Vagina (tissue), 2 donors: ENCODE measurements at regions not wholly inside any gene's neighbourhood (a gene's known extent, or its start where the extent isn't known, plus 50 kb on each side); places are given as distances from the start of the nearest gene placed in this dataset.

Experiments
- DNase-seq, 2 donors: peaks; one replicate each; pipeline ENCODE4 v3.0.0-alpha.2; 2017; ENCODE audit errors: extremely low spot score in 2 of 2
- H3K27ac ChIP-seq: fragments of 200-600 bp; sonication (generic); one replicate; pipeline ENCODE4 v1.5.1; 2019
- H3K27me3 ChIP-seq: fragments of 200-600 bp; sonication (generic); one replicate; pipeline ENCODE4 v1.5.1; 2019
- H3K36me3 ChIP-seq, 2 donors: fragments of 200-600 bp; sonication (generic); one replicate each; pipeline ENCODE4 v1.5.1; 2017 to 2019
- H3K4me1 ChIP-seq: fragments of 200-600 bp; sonication (generic); one replicate; pipeline ENCODE4 v1.5.1; 2019
- H3K4me3 ChIP-seq, 2 donors: fragments of 200-600 bp; sonication (generic); 1 replicate in 1 of 2; 2 replicates in 1 of 2; pipeline ENCODE4 v1.5.1; 2016 to 2019
- H3K9me3 ChIP-seq: fragments of 200-600 bp; sonication (generic); one replicate; pipeline ENCODE4 v1.5.1; 2019
- CTCF ChIP-seq, 3 experiments: fragments of 450-650 bp in 2 of 3; fragments of 200-600 bp in 1 of 3; sonication (generic) in 1 of 3; IDR thresholded peaks; one replicate each; pipeline ENCODE4 v1.5.1; 2017 to 2019; ENCODE audit warnings: antibody characterized with exemption in 3 of 3, mild to moderate bottlenecking in 2 of 3, moderate library complexity in 2 of 3
- POLR2A ChIP-seq, 2 donors: fragments of 450-650 bp; IDR thresholded peaks; one replicate each; pipeline ENCODE4 v1.6.1; 2017; ENCODE audit warnings: antibody characterized with exemption in 2 of 2, mild to moderate bottlenecking in 2 of 2, moderate library complexity in 2 of 2
- POLR2AphosphoS5 ChIP-seq, 2 donors: sonication (generic); formaldehyde crosslinking; IDR thresholded peaks; one replicate each; pipeline ENCODE4 v1.9.0; 2017; ENCODE audit warnings: antibody characterized with exemption in 2 of 2, mild to moderate bottlenecking in 2 of 2, low read depth in 1 of 2; ENCODE audit not compliant: insufficient read depth in 1 of 2
- intact Hi-C: fragments of 100-400 bp; cut with DNase I; formaldehyde crosslinking; loops from one replicate; pipeline ENCODE4 v1.15.1; 2023

- H3K27ac ChIP-seq: no peak overlapping the region
- TF ChIP-seq CTCF (IDR thresholded peaks at IDR 0.05) (peak in 1 of 3 experiments; percentile 24), POLR2AphosphoS5 (IDR thresholded peaks at IDR 0.05; ENCODE audit: insufficient read depth in 1 of 2, low read depth in 1 of 2) (no peak), POLR2A (IDR thresholded peaks at IDR 0.05) (no peak)
- no peaks in the 10 kb centered on the region for H3K4me1 ChIP-seq
- no peak overlapping the region for H3K4me3 ChIP-seq
- no peak for DNase-seq
- intact Hi-C loops: no loop called here
- H3K36me3 ChIP-seq: no peaks in the 10 kb centered on the region
- H3K27me3 ChIP-seq: no peaks in the 10 kb centered on the region
- H3K9me3 ChIP-seq: no peaks in the 10 kb centered on the region
Measured at GRCh38 chr7:96414931-96415292, 93.0 kb upstream of the SLC25A13 start.

GRCh38 chr7:96410126-96410839 lies 88.4 kb upstream of the SLC25A13 start:
- intact Hi-C loops: no loop called here
- Histone ChIP-seq H3K36me3 (no peaks in the 10 kb centered on the region), H3K9me3 (no peaks in the 10 kb centered on the region), H3K27me3 (no peaks in the 10 kb centered on the region), H3K4me1 (no peaks in the 10 kb centered on the region), H3K27ac (no peak overlapping the region), H3K4me3 (no peak overlapping the region)
- TF ChIP-seq CTCF (IDR thresholded peaks at IDR 0.05) (no peak), POLR2AphosphoS5 (IDR thresholded peaks at IDR 0.05; ENCODE audit: insufficient read depth in 1 of 2, low read depth in 1 of 2) (no peak), POLR2A (IDR thresholded peaks at IDR 0.05) (no peak)
- DNase-seq: no peak

GRCh38 chr7:96408881-96409280 lies 87.0 kb upstream of the SLC25A13 start:
- Histone ChIP-seq H3K27ac (no peak overlapping the region), H3K4me1 (no peaks in the 10 kb centered on the region), H3K36me3 (no peaks in the 10 kb centered on the region), H3K4me3 (no peak overlapping the region), H3K27me3 (no peaks in the 10 kb centered on the region), H3K9me3 (no peaks in the 10 kb centered on the region)
- intact Hi-C loops: no loop called here
- no peak for TF ChIP-seq CTCF (IDR thresholded peaks at IDR 0.05)
- TF ChIP-seq POLR2A (IDR thresholded peaks at IDR 0.05): no peak
- TF ChIP-seq POLR2AphosphoS5 (IDR thresholded peaks at IDR 0.05; ENCODE audit: insufficient read depth in 1 of 2, low read depth in 1 of 2): no peak
- no peak for DNase-seq

- H3K36me3 ChIP-seq: no peaks in the 10 kb centered on the region
- H3K27ac ChIP-seq: no peak overlapping the region
- H3K4me3 ChIP-seq: no peak overlapping the region
- no peaks in the 10 kb centered on the region for H3K9me3 ChIP-seq
- no peaks in the 10 kb centered on the region for H3K27me3 ChIP-seq
- DNase-seq: no peak
- H3K4me1 ChIP-seq: no peaks in the 10 kb centered on the region
- intact Hi-C loops: no loop called here
- TF ChIP-seq POLR2AphosphoS5 (IDR thresholded peaks at IDR 0.05; ENCODE audit: insufficient read depth in 1 of 2, low read depth in 1 of 2) (no peak), CTCF (IDR thresholded peaks at IDR 0.05) (no peak), POLR2A (IDR thresholded peaks at IDR 0.05) (no peak)
Measured at GRCh38 chr7:96407427-96407826, 85.5 kb upstream of the SLC25A13 start.

- no peak overlapping the region for H3K27ac ChIP-seq
- no peak for DNase-seq
- intact Hi-C loops: no loop called here
- H3K36me3 ChIP-seq: no peaks in the 10 kb centered on the region
- H3K4me3 ChIP-seq: no peak overlapping the region
- no peaks in the 10 kb centered on the region for H3K9me3 ChIP-seq
- TF ChIP-seq POLR2AphosphoS5 (IDR thresholded peaks at IDR 0.05; ENCODE audit: insufficient read depth in 1 of 2, low read depth in 1 of 2) (no peak), CTCF (IDR thresholded peaks at IDR 0.05) (no peak), POLR2A (IDR thresholded peaks at IDR 0.05) (no peak)
- H3K4me1 ChIP-seq: no peaks in the 10 kb centered on the region
- no peaks in the 10 kb centered on the region for H3K27me3 ChIP-seq
Measured at GRCh38 chr7:96402913-96403312, 81.0 kb upstream of the SLC25A13 start.
